Osteocyte (in vitro differentiated cells): ENCODE measurements at regions not wholly inside any gene's neighbourhood (a gene's known extent, or its start where the extent isn't known, plus 50 kb on each side); places are given as distances from the start of the nearest gene placed in this dataset.

ENCODE experiments used
- DNase-seq: peaks from one replicate; pipeline ENCODE4 v3.0.0; 2021; ENCODE audit warnings: mixed read lengths; ENCODE audit not compliant: unreplicated experiment; ENCODE audit errors: extremely low spot score
- H3K27ac Mint-ChIP-seq: one replicate; pipeline ENCODE4 v1.8.0; 2021; ENCODE audit warnings: mild to moderate bottlenecking, mixed read lengths; ENCODE audit not compliant: unreplicated experiment
- H3K27me3 Mint-ChIP-seq: one replicate; pipeline ENCODE4 v1.8.0; 2021; ENCODE audit warnings: mixed read lengths; ENCODE audit not compliant: unreplicated experiment
- H3K36me3 Mint-ChIP-seq: one replicate; pipeline ENCODE4 v1.8.0; 2021; ENCODE audit warnings: mixed read lengths; ENCODE audit not compliant: unreplicated experiment
- H3K4me1 Mint-ChIP-seq: one replicate; pipeline ENCODE4 v1.8.0; 2021; ENCODE audit warnings: mixed read lengths; ENCODE audit not compliant: unreplicated experiment
- H3K4me3 Mint-ChIP-seq: one replicate; pipeline ENCODE4 v1.8.0; 2021; ENCODE audit warnings: mild to moderate bottlenecking, moderate library complexity, mixed read lengths; ENCODE audit not compliant: unreplicated experiment
- H3K9me3 Mint-ChIP-seq: one replicate; pipeline ENCODE4 v1.8.0; 2021; ENCODE audit warnings: mixed read lengths; ENCODE audit not compliant: unreplicated experiment
- CTCF ChIP-seq: fragments of 200-600 bp; sonication (generic); IDR thresholded peaks from 2 replicates; pipeline ENCODE4 v1.5.0; 2021; ENCODE audit warnings: antibody characterized with exemption, mild to moderate bottlenecking, moderate library complexity

- Mint-ChIP-seq H3K4me1 (no peaks in the 10 kb centered on the region), H3K9me3 (peaks cover 10% of the 10 kb centered on the region), H3K27ac (no peak overlapping the region), H3K4me3 (no peak overlapping the region), H3K27me3 (no peaks in the 10 kb centered on the region), H3K36me3 (peaks cover 3% of the 10 kb centered on the region)
- no peak for DNase-seq
- no peak for TF ChIP-seq CTCF
Measured at GRCh38 chr2:239769554-239770245, 255.4 kb downstream of the NDUFA10 start.

GRCh38 chr2:239768907-239769553 is 256.1 kb downstream of the NDUFA10 start:
- Mint-ChIP-seq H3K27me3 (no peaks in the 10 kb centered on the region), H3K9me3 (peaks cover 6% of the 10 kb centered on the region), H3K4me3 (no peak overlapping the region), H3K36me3 (peaks cover 3% of the 10 kb centered on the region), H3K4me1 (no peaks in the 10 kb centered on the region), H3K27ac (no peak overlapping the region)
- DNase-seq, result no peak
- no peak for TF ChIP-seq CTCF

GRCh38 chr2:239768031-239768790 is 256.9 kb downstream of the NDUFA10 start:
- no peak overlapping the region for H3K27ac Mint-ChIP-seq
- H3K9me3 Mint-ChIP-seq, result peaks cover 6% of the 10 kb centered on the region
- H3K4me1 Mint-ChIP-seq, result no peaks in the 10 kb centered on the region
- no peak for DNase-seq
- no peaks in the 10 kb centered on the region for H3K27me3 Mint-ChIP-seq
- peaks cover 3% of the 10 kb centered on the region for H3K36me3 Mint-ChIP-seq
- no peak overlapping the region for H3K4me3 Mint-ChIP-seq
- TF ChIP-seq CTCF, result no peak

GRCh38 chr2:239767021-239767905 is 257.9 kb downstream of the NDUFA10 start:
- Mint-ChIP-seq H3K27ac (no peak overlapping the region), H3K27me3 (no peaks in the 10 kb centered on the region), H3K9me3 (peaks cover 6% of the 10 kb centered on the region), H3K36me3 (peaks cover 3% of the 10 kb centered on the region), H3K4me3 (no peak overlapping the region), H3K4me1 (no peaks in the 10 kb centered on the region)
- no peak for DNase-seq
- no peak for TF ChIP-seq CTCF
